Subcutaneous abdominal adipose tissue (tissue), 5 donors: ENCODE measurements at regions not wholly inside any gene's neighbourhood (a gene's known extent, or its start where the extent isn't known, plus 50 kb on each side); places are given as distances from the start of the nearest gene placed in this dataset.
A peak's percentile ranks its signal among the peaks of the same experiment; 100 is the strongest.

Experiments used
- H3K27ac ChIP-seq: one replicate; pipeline ENCODE4 v1.7.0; 2013; ENCODE audit warnings: low read depth, mild to moderate bottlenecking, inconsistent platforms, low read length, moderate library complexity
- H3K27me3 ChIP-seq, 5 donors: one replicate each; pipeline ENCODE4 v1.7.0; 2013; ENCODE audit warnings: low read length in 5 of 5, inconsistent platforms in 1 of 5; ENCODE audit not compliant: control insufficient read depth in 5 of 5, insufficient read depth in 4 of 5
- H3K36me3 ChIP-seq, 5 donors: one replicate each; pipeline ENCODE4 v1.7.0; 2013; ENCODE audit warnings: low read length in 5 of 5; ENCODE audit not compliant: control insufficient read depth in 5 of 5, insufficient read depth in 5 of 5
- H3K4me1 ChIP-seq, 5 donors: one replicate each; pipeline ENCODE4 v1.7.0; 2013; ENCODE audit warnings: low read length in 5 of 5, mild to moderate bottlenecking in 3 of 5, moderate library complexity in 1 of 5; ENCODE audit not compliant: control insufficient read depth in 5 of 5, insufficient read depth in 5 of 5
- H3K4me3 ChIP-seq, 5 donors: one replicate each; pipeline ENCODE4 v1.7.0; 2013; ENCODE audit warnings: low read length in 5 of 5, low read depth in 1 of 5
- H3K9ac ChIP-seq, 5 donors: one replicate each; pipeline ENCODE4 v1.7.0; 2013; ENCODE audit warnings: low read length in 5 of 5, mild to moderate bottlenecking in 4 of 5, moderate library complexity in 3 of 5
- H3K9me3 ChIP-seq, 5 donors: one replicate each; pipeline ENCODE4 v1.7.0; 2013; ENCODE audit warnings: low read length in 5 of 5; ENCODE audit not compliant: control insufficient read depth in 5 of 5
- donor health status: healthy.
- donor health status: healthy.
- donor health status: healthy.
- donor health status: healthy.
- donor health status: healthy.

DNA sequence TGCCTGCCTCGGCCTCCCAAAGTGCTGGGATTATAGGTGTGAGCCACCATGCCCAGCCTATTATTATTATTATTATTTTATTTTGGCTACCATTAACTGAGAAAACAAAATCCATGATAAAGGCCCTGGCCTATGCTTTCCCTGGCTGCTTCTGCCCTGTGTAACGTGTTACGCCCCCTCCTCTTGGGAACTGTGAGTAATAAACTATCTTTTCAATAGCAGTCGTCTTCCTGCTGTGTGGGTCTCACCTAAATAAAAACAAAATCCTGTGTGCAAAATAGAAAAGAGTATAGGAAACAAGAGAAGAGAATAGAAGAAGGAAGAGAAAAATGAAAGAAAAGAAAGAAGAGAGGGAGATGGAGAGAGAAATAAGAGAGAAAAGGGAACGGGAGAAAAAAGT lies 237.0 kb downstream of the MIAT start:
- peaks cover 0 to 20% (median 14%) of the 10 kb centered on the region in 5 donors for H3K4me1 ChIP-seq
- no peaks in the 10 kb centered on the region for H3K36me3 ChIP-seq
- H3K9ac ChIP-seq, result no peak overlapping the region
- H3K27me3 ChIP-seq, result no peaks in the 10 kb centered on the region
- H3K27ac ChIP-seq, result peak overlapping the region; percentile 78
- peaks cover 0 to 2% (median 0%) of the 10 kb centered on the region in 5 donors for H3K9me3 ChIP-seq
- no peak overlapping the region for H3K4me3 ChIP-seq

DNA sequence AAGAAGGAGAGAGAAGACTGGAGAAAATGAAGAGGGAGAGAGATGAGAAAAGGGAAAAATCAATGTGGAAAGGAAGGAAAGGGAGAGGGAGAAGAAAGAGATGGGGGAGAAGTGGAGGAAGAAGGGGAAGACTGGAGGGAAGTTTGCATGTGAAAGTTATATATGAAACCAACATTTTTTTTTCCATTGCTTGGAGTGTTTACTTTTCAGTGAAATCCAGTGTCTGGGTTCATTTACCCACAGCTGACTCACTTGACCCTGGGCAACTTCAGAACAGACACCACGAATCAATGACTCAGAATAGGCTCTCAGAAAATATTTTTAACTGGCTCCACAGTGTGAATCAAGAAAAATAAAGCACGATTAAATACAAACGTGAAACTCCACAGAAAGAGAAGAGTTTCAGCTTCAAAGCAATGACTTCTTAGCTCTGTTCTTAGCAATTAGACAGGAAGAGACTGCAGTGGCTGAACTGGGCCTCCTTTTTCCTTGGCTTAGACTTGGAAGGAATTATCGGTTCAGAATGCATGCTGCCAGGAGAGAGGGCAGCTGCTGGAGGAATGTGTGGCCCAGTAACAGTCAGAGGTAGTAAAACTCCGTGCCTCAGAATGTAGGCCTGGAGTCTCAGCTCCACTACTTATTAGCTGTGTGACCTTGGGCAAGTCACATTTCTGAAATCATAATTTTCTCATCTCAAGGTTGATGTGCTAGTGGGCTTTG lies 237.5 kb downstream of the MIAT start:
- no peaks in the 10 kb centered on the region for H3K36me3 ChIP-seq
- H3K9me3 ChIP-seq, result peaks cover 0 to 2% (median 0%) of the 10 kb centered on the region in 5 donors
- H3K27ac ChIP-seq, result peak overlapping the region; percentile 78
- no peak overlapping the region for H3K4me3 ChIP-seq
- H3K9ac ChIP-seq, result no peak overlapping the region
- H3K27me3 ChIP-seq, result peaks cover 0 to 2% (median 0%) of the 10 kb centered on the region in 5 donors
- peaks cover 0 to 14% (median 8%) of the 10 kb centered on the region in 5 donors for H3K4me1 ChIP-seq

GRCh38 chr22:26897384-26897783 lies 240.0 kb downstream of the MIAT start:
- Histone ChIP-seq H3K27me3 (peaks cover 0 to 2% (median 0%) of the 10 kb centered on the region in 5 donors), H3K4me1 (peaks cover 0 to 18% (median 0%) of the 10 kb centered on the region in 5 donors), H3K36me3 (no peaks in the 10 kb centered on the region), H3K9ac (no peak overlapping the region), H3K9me3 (peaks cover 0 to 2% (median 0%) of the 10 kb centered on the region in 5 donors), H3K4me3 (no peak overlapping the region), H3K27ac (no peak overlapping the region)

GRCh38 chr22:26898946-26899605 lies 241.7 kb downstream of the MIAT start:
- Histone ChIP-seq H3K4me1 (peaks cover 0 to 24% (median 10%) of the 10 kb centered on the region in 5 donors), H3K27ac (no peak overlapping the region), H3K36me3 (no peaks in the 10 kb centered on the region), H3K9ac (no peak overlapping the region), H3K9me3 (peaks cover 0 to 2% (median 0%) of the 10 kb centered on the region in 5 donors), H3K27me3 (peaks cover 0 to 5% (median 0%) of the 10 kb centered on the region in 5 donors), H3K4me3 (no peak overlapping the region)

DNA sequence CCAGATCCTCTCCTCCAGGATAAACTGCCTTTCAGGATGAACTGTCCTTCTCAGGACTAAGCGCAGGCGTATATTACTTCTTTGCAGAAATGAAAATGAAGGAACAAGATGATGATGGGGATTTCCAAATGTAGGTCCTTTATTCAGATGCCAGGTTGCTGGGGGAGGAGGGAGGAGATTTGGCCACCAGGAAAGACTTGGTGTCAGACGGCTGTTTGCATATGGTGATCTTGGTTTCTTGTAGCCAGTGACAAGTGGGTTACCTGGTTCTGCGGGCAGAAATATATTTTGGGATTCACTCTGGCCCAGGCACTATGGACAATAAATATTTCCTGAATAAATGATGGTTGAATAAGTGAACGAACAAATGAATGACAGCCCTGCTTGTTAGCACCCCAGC lies 243.4 kb downstream of the MIAT start:
- Histone ChIP-seq H3K4me1 (peaks cover 0 to 20% (median 12%) of the 10 kb centered on the region in 5 donors), H3K27me3 (peaks cover 0 to 5% (median 0%) of the 10 kb centered on the region in 5 donors), H3K9me3 (peaks cover 0 to 2% (median 0%) of the 10 kb centered on the region in 5 donors), H3K27ac (no peak overlapping the region), H3K4me3 (no peak overlapping the region), H3K36me3 (no peaks in the 10 kb centered on the region), H3K9ac (no peak overlapping the region)

- Histone ChIP-seq H3K27me3 (peaks cover 0 to 5% (median 0%) of the 10 kb centered on the region in 5 donors), H3K9me3 (peaks cover 0 to 2% (median 0%) of the 10 kb centered on the region in 5 donors), H3K4me1 (peaks cover 0 to 20% (median 12%) of the 10 kb centered on the region in 5 donors), H3K9ac (no peak overlapping the region), H3K36me3 (no peaks in the 10 kb centered on the region), H3K27ac (no peak overlapping the region), H3K4me3 (no peak overlapping the region)
Observed at GRCh38 chr22:26901198-26901816, 243.9 kb downstream of the MIAT start.

DNA sequence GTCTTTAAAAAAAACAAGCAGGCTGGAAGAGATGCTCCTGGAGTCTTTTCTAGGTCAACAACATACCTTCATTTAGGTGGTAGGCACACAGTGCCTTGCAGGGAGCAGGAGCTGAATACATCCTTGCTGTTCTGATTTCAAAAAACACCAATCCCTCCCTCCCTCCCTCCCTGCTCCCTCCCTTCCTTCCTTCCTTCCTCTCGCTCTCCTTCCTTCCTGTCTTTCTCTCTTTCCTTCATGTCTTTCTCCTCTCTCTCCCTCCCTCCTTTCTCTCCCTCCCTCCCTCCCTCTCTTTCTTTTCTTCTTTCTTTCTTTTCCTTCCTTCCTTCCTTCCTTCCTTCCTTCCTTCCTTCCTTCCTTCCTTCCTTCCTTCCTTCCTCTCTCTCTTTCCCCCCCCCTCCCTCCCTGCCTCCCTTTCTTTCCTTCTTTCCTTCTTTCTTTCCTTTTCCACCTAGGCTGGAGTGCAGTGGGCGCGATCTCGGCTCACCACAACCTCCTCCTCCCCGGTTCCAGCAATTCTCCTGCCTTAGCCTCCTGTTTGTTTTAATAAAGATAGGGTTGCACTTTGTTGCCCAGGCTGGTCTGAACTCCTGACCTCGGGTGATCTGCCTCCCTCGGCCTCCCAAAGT lies 245.1 kb downstream of the MIAT start:
- Histone ChIP-seq H3K4me3 (no peak overlapping the region), H3K36me3 (no peaks in the 10 kb centered on the region), H3K4me1 (peaks cover 0 to 20% (median 12%) of the 10 kb centered on the region in 5 donors), H3K9me3 (peaks cover 0 to 2% (median 0%) of the 10 kb centered on the region in 5 donors), H3K27ac (no peak overlapping the region), H3K27me3 (peaks cover 0 to 5% (median 0%) of the 10 kb centered on the region in 5 donors), H3K9ac (no peak overlapping the region)

DNA sequence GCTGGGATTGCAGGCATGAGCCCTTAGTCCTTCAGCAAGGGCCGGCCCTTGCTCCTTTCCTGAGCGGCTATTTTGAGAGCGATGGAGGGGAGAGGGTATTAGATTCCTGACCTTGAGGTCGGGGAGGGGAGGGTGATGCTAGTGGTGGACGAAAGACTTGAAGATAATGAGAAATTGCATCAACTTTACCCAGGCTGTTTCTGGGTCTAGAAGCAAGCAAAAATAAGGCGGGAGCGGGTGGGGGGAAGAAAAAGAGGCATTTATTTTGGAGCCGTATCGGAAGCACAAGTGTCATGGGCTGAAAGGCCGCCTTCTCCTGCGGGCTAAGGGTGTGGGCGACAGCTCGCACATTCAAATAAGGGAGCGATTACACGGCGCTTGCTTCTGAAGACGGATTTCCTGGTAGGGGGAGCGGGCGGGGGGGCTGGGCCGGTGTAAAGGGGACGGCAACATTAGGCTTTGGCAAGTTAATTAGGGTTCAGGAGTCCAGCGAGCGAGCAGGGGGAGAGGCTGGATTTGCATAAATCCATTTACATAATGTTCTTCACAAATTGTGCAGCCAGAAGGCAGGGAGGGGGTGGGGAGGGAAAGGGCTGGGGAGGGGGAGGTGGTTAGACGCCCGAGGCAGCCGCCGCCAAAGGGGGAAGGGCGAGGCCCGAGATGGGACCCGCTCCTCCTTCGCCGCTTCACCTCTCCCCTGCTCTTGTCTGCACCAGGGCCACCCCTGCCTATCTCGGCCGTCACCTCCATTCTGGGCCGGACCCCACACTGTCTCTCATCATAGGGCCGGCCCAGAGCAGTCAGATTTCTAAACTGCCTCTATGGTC lies 245.9 kb downstream of the MIAT start:
- Histone ChIP-seq H3K9ac (no peak overlapping the region), H3K4me1 (peaks cover 0 to 20% (median 12%) of the 10 kb centered on the region in 5 donors), H3K4me3 (no peak overlapping the region), H3K9me3 (peaks cover 0 to 2% (median 0%) of the 10 kb centered on the region in 5 donors), H3K27me3 (peaks cover 0 to 5% (median 0%) of the 10 kb centered on the region in 5 donors), H3K27ac (no peak overlapping the region), H3K36me3 (no peaks in the 10 kb centered on the region)

- Histone ChIP-seq H3K36me3 (no peaks in the 10 kb centered on the region), H3K4me3 (no peak overlapping the region), H3K27me3 (peaks cover 0 to 4% (median 0%) of the 10 kb centered on the region in 5 donors), H3K9ac (no peak overlapping the region), H3K4me1 (peaks cover 0 to 20% (median 12%) of the 10 kb centered on the region in 5 donors), H3K9me3 (no peaks in the 10 kb centered on the region), H3K27ac (no peak overlapping the region)
Observed at GRCh38 chr22:26904483-26904882, 247.1 kb downstream of the MIAT start.
